ENCODE measurements at regions not wholly inside any gene's neighbourhood (a gene's known extent, or its start where the extent isn't known, plus 50 kb on each side); places are given as distances from the start of the nearest gene placed in this dataset.

GRCh38 chr2:16816016-16816415 lies 150.4 kb upstream of the CYRIA start:
- H3K9me3 Mint-ChIP-seq, result no peaks in the 10 kb centered on the region
- ATAC-seq (replicated peaks in 1 of 4), result no peak
- no peak overlapping the region for H3K4me3 Mint-ChIP-seq
- no peaks in the 10 kb centered on the region for H3K36me3 ChIP-seq (ENCODE audit: control insufficient read depth in 2 of 2, extremely low read depth in 1 of 2, insufficient read depth in 1 of 2, low read length in 1 of 2)
- no peaks in the 10 kb centered on the region for H3K36me3 Mint-ChIP-seq
- no peak overlapping the region for H3K27ac ChIP-seq (ENCODE audit: low read length)
- no peaks in the 10 kb centered on the region for H3K4me1 Mint-ChIP-seq
- ChIA-PET CTCF (no interaction called here), POLR2A (no interaction called here)
- no peak for DNase-seq
- H3K9me3 ChIP-seq, result no peaks in the 10 kb centered on the region
- H3K4me3 ChIP-seq (ENCODE audit: control insufficient read depth in 1 of 2, extremely low read depth in 1 of 2, low read length in 1 of 2), result no peak overlapping the region
- no peaks in the 10 kb centered on the region for H3K27me3 Mint-ChIP-seq
- no peak overlapping the region for H3K27ac Mint-ChIP-seq
- WGBS (ENCODE audit: insufficient coverage), result 0% methylated on average over 1 of the region's 1 CpG
- no peaks in the 10 kb centered on the region for H3K4me1 ChIP-seq (ENCODE audit: control insufficient read depth in 1 of 2, extremely low read depth in 1 of 2, insufficient read depth in 2 of 2, low read length in 2 of 2)
- no peaks in the 10 kb centered on the region for H3K27me3 ChIP-seq (replicated peaks in 1 of 2; ENCODE audit: control insufficient read depth in 2 of 2, extremely low read depth in 1 of 2, insufficient read depth in 2 of 2, low read length in 1 of 2)

- Histone ChIP-seq H3K27ac (ENCODE audit: low read length) (no peak overlapping the region), H3K4me1 (ENCODE audit: control insufficient read depth in 1 of 2, extremely low read depth in 1 of 2, insufficient read depth in 2 of 2, low read length in 2 of 2) (no peaks in the 10 kb centered on the region), H3K9me3 (no peaks in the 10 kb centered on the region), H3K27me3 (replicated peaks in 1 of 2; ENCODE audit: control insufficient read depth in 2 of 2, extremely low read depth in 1 of 2, insufficient read depth in 2 of 2, low read length in 1 of 2) (no peaks in the 10 kb centered on the region), H3K4me3 (ENCODE audit: control insufficient read depth in 1 of 2, extremely low read depth in 1 of 2, low read length in 1 of 2) (no peak overlapping the region), H3K36me3 (ENCODE audit: control insufficient read depth in 2 of 2, extremely low read depth in 1 of 2, insufficient read depth in 1 of 2, low read length in 1 of 2) (no peaks in the 10 kb centered on the region)
- no peaks in the 10 kb centered on the region for H3K9me3 Mint-ChIP-seq
- WGBS (ENCODE audit: insufficient coverage), result 100% methylated on average over 1 of the region's 1 CpG
- ATAC-seq (replicated peaks in 1 of 4) (no peak), DNase-seq (no peak)
- no peaks in the 10 kb centered on the region for H3K4me1 Mint-ChIP-seq
- CTCF ChIA-PET, result no interaction called here
- no peak overlapping the region for H3K27ac Mint-ChIP-seq
- no peaks in the 10 kb centered on the region for H3K36me3 Mint-ChIP-seq
- no peak overlapping the region for H3K4me3 Mint-ChIP-seq
- H3K27me3 Mint-ChIP-seq, result no peaks in the 10 kb centered on the region
- POLR2A ChIA-PET, result no interaction called here
Observed at GRCh38 chr2:16813593-16813992, 148.0 kb upstream of the CYRIA start.

GRCh38 chr2:16798472-16798871 lies 132.8 kb upstream of the CYRIA start:
- H3K4me3 ChIP-seq (ENCODE audit: control insufficient read depth in 1 of 2, extremely low read depth in 1 of 2, low read length in 1 of 2), result no peak overlapping the region
- Mint-ChIP-seq H3K4me3 (no peak overlapping the region), H3K27ac (no peak overlapping the region), H3K9me3 (no peaks in the 10 kb centered on the region), H3K27me3 (peaks cover 0 to 3% of the 10 kb centered on the region in 2 donors), H3K4me1 (no peaks in the 10 kb centered on the region), H3K36me3 (no peaks in the 10 kb centered on the region)
- H3K4me1 ChIP-seq (ENCODE audit: control insufficient read depth in 1 of 2, extremely low read depth in 1 of 2, insufficient read depth in 2 of 2, low read length in 2 of 2), result no peaks in the 10 kb centered on the region
- DNase-seq, result no peak
- ATAC-seq (replicated peaks in 1 of 4), result no peak
- ChIA-PET POLR2A (no interaction called here), CTCF (no interaction called here)
- no peaks in the 10 kb centered on the region for H3K9me3 ChIP-seq
- no peak overlapping the region for H3K27ac ChIP-seq (ENCODE audit: low read length)
- H3K36me3 ChIP-seq (ENCODE audit: control insufficient read depth in 2 of 2, extremely low read depth in 1 of 2, insufficient read depth in 1 of 2, low read length in 1 of 2), result no peaks in the 10 kb centered on the region
- no peaks in the 10 kb centered on the region for H3K27me3 ChIP-seq (replicated peaks in 1 of 2; ENCODE audit: control insufficient read depth in 2 of 2, extremely low read depth in 1 of 2, insufficient read depth in 2 of 2, low read length in 1 of 2)
- no CpG with 5 or more reads among the region's 2 CpGs for WGBS (ENCODE audit: insufficient coverage)

- no peaks in the 10 kb centered on the region for H3K4me1 ChIP-seq (ENCODE audit: control insufficient read depth in 1 of 2, extremely low read depth in 1 of 2, insufficient read depth in 2 of 2, low read length in 2 of 2)
- POLR2A ChIA-PET, result no interaction called here
- H3K9me3 Mint-ChIP-seq, result no peaks in the 10 kb centered on the region
Observed at GRCh38 chr2:16791496-16791895, 125.9 kb upstream of the CYRIA start.

GRCh38 chr2:16785149-16785548 lies 119.5 kb upstream of the CYRIA start:
- DNase-seq (no peak), ATAC-seq (replicated peaks in 1 of 4) (no peak)
- no peak overlapping the region for H3K4me3 ChIP-seq (ENCODE audit: control insufficient read depth in 1 of 2, extremely low read depth in 1 of 2, low read length in 1 of 2)
- Mint-ChIP-seq H3K9me3 (no peaks in the 10 kb centered on the region), H3K27me3 (peaks cover 0 to 3% of the 10 kb centered on the region in 2 donors), H3K4me1 (no peaks in the 10 kb centered on the region), H3K4me3 (no peak overlapping the region), H3K36me3 (no peaks in the 10 kb centered on the region), H3K27ac (no peak overlapping the region)
- no peaks in the 10 kb centered on the region for H3K9me3 ChIP-seq
- CTCF ChIA-PET, result no interaction called here
- no peak overlapping the region for H3K27ac ChIP-seq (ENCODE audit: low read length)
- POLR2A ChIA-PET, result no interaction called here
- no peaks in the 10 kb centered on the region for H3K36me3 ChIP-seq (ENCODE audit: control insufficient read depth in 2 of 2, extremely low read depth in 1 of 2, insufficient read depth in 1 of 2, low read length in 1 of 2)
- H3K27me3 ChIP-seq (replicated peaks in 1 of 2; ENCODE audit: control insufficient read depth in 2 of 2, extremely low read depth in 1 of 2, insufficient read depth in 2 of 2, low read length in 1 of 2), result no peaks in the 10 kb centered on the region
- no peaks in the 10 kb centered on the region for H3K4me1 ChIP-seq (ENCODE audit: control insufficient read depth in 1 of 2, extremely low read depth in 1 of 2, insufficient read depth in 2 of 2, low read length in 2 of 2)
- WGBS (ENCODE audit: insufficient coverage), result 70% methylated on average over 2 of the region's 3 CpGs

More at GRCh38 chr2:16791496-16791895, 125.9 kb upstream of the CYRIA start:
- no peak for ATAC-seq (replicated peaks in 1 of 4)
- CTCF ChIA-PET, result no interaction called here
- H3K4me3 Mint-ChIP-seq, result no peak overlapping the region
- 100% methylated on average over 1 of the region's 1 CpG for WGBS (ENCODE audit: insufficient coverage)
- Histone ChIP-seq H3K27ac (ENCODE audit: low read length) (no peak overlapping the region), H3K27me3 (replicated peaks in 1 of 2; ENCODE audit: control insufficient read depth in 2 of 2, extremely low read depth in 1 of 2, insufficient read depth in 2 of 2, low read length in 1 of 2) (no peaks in the 10 kb centered on the region), H3K9me3 (no peaks in the 10 kb centered on the region), H3K36me3 (ENCODE audit: control insufficient read depth in 2 of 2, extremely low read depth in 1 of 2, insufficient read depth in 1 of 2, low read length in 1 of 2) (no peaks in the 10 kb centered on the region), H3K4me3 (ENCODE audit: control insufficient read depth in 1 of 2, extremely low read depth in 1 of 2, low read length in 1 of 2) (no peak overlapping the region)
- DNase-seq, result no peak
- H3K36me3 Mint-ChIP-seq, result no peaks in the 10 kb centered on the region
- no peaks in the 10 kb centered on the region for H3K4me1 Mint-ChIP-seq
- no peak overlapping the region for H3K27ac Mint-ChIP-seq
- no peaks in the 10 kb centered on the region for H3K27me3 Mint-ChIP-seq

GRCh38 chr2:16784652-16785051 lies 119.0 kb upstream of the CYRIA start:
- Histone ChIP-seq H3K4me1 (ENCODE audit: control insufficient read depth in 1 of 2, extremely low read depth in 1 of 2, insufficient read depth in 2 of 2, low read length in 2 of 2) (no peaks in the 10 kb centered on the region), H3K36me3 (ENCODE audit: control insufficient read depth in 2 of 2, extremely low read depth in 1 of 2, insufficient read depth in 1 of 2, low read length in 1 of 2) (no peaks in the 10 kb centered on the region), H3K27me3 (replicated peaks in 1 of 2; ENCODE audit: control insufficient read depth in 2 of 2, extremely low read depth in 1 of 2, insufficient read depth in 2 of 2, low read length in 1 of 2) (no peaks in the 10 kb centered on the region), H3K4me3 (ENCODE audit: control insufficient read depth in 1 of 2, extremely low read depth in 1 of 2, low read length in 1 of 2) (no peak overlapping the region), H3K27ac (ENCODE audit: low read length) (no peak overlapping the region), H3K9me3 (no peaks in the 10 kb centered on the region)
- WGBS (ENCODE audit: insufficient coverage), result no CpG with 5 or more reads among the region's 3 CpGs
- Mint-ChIP-seq H3K9me3 (no peaks in the 10 kb centered on the region), H3K27me3 (peaks cover 0 to 3% of the 10 kb centered on the region in 2 donors), H3K36me3 (no peaks in the 10 kb centered on the region), H3K4me1 (no peaks in the 10 kb centered on the region), H3K4me3 (no peak overlapping the region), H3K27ac (no peak overlapping the region)
- no peak for DNase-seq
- ATAC-seq (replicated peaks in 1 of 4), result no peak
- CTCF ChIA-PET, result interaction anchor here in 1 of 2 donors (0.7 kb wide), 1 partner anchor 28 kb away, joined by 3 read pairs; no protein-coding TSS in a partner anchor
- POLR2A ChIA-PET, result no interaction called here

- H3K4me1 ChIP-seq (ENCODE audit: control insufficient read depth in 1 of 2, extremely low read depth in 1 of 2, insufficient read depth in 2 of 2, low read length in 2 of 2), result no peaks in the 10 kb centered on the region
- H3K27ac Mint-ChIP-seq, result no peak overlapping the region
- H3K36me3 ChIP-seq (ENCODE audit: control insufficient read depth in 2 of 2, extremely low read depth in 1 of 2, insufficient read depth in 1 of 2, low read length in 1 of 2), result no peaks in the 10 kb centered on the region
- H3K27me3 ChIP-seq (replicated peaks in 1 of 2; ENCODE audit: control insufficient read depth in 2 of 2, extremely low read depth in 1 of 2, insufficient read depth in 2 of 2, low read length in 1 of 2), result no peaks in the 10 kb centered on the region
- H3K36me3 Mint-ChIP-seq, result no peaks in the 10 kb centered on the region
- H3K27ac ChIP-seq (ENCODE audit: low read length), result no peak overlapping the region
- WGBS (ENCODE audit: insufficient coverage), result 89% methylated on average over 7 of the region's 10 CpGs
- DNase-seq (no peak), ATAC-seq (replicated peaks in 1 of 4) (no peak)
- no peaks in the 10 kb centered on the region for H3K9me3 ChIP-seq
- CTCF ChIA-PET, result no interaction called here
- POLR2A ChIA-PET, result no interaction called here
- H3K4me3 Mint-ChIP-seq, result no peak overlapping the region
- H3K9me3 Mint-ChIP-seq, result no peaks in the 10 kb centered on the region
- H3K4me3 ChIP-seq (ENCODE audit: control insufficient read depth in 1 of 2, extremely low read depth in 1 of 2, low read length in 1 of 2), result no peak overlapping the region
- H3K27me3 Mint-ChIP-seq, result peaks cover 5 to 13% of the 10 kb centered on the region in 2 donors
- no peaks in the 10 kb centered on the region for H3K4me1 Mint-ChIP-seq
Observed at GRCh38 chr2:16777123-16777870, 111.7 kb upstream of the CYRIA start.
